Sigmoid colon (tissue), 6 donors: ENCODE measurements at regions not wholly inside any gene's neighbourhood (a gene's known extent, or its start where the extent isn't known, plus 50 kb on each side); places are given as distances from the start of the nearest gene placed in this dataset.
"Not testable (repeated sequence)": the region's sequence is repeated elsewhere in the genome, so short reads cannot be mapped to it uniquely, and the experiment has no call there.

Experiments used
- DNase-seq: peaks from one replicate; pipeline ENCODE4 v3.0.0-alpha.2; 2019
- H3K27ac ChIP-seq, 4 donors: fragments of 200-600 bp; sonication (generic); one replicate each; pipeline ENCODE4 v1.5.1; 2016 to 2019; ENCODE audit warnings: mild to moderate bottlenecking in 1 of 4
- H3K27me3 ChIP-seq, 3 donors: fragments of 200-600 bp; sonication (generic); one replicate each; pipeline ENCODE4 v1.5.1; 2019; ENCODE audit warnings: mild to moderate bottlenecking in 1 of 3
- H3K36me3 ChIP-seq, 4 donors: fragments of 200-600 bp; sonication (generic); one replicate each; pipeline ENCODE4 v1.5.1; 2016 to 2019
- H3K4me1 ChIP-seq, 4 donors: fragments of 200-600 bp; sonication (generic); one replicate each; pipeline ENCODE4 v1.5.1; 2017 to 2019
- H3K4me3 ChIP-seq, 4 donors: fragments of 200-600 bp; sonication (generic); one replicate each; pipeline ENCODE4 v1.5.1; 2017 to 2019; ENCODE audit warnings: mild to moderate bottlenecking in 2 of 4, moderate library complexity in 1 of 4
- H3K9me3 ChIP-seq, 4 donors: fragments of 200-600 bp in 3 of 4; sonication (generic) in 3 of 4; one replicate each; pipeline versions ENCODE4 v1.5.1 to v1.6.1; 2013 to 2019
- EP300 ChIP-seq, 4 donors: sonication (generic); formaldehyde crosslinking; IDR thresholded peaks; one replicate each; pipeline ENCODE4 v1.6.1; 2017; ENCODE audit warnings: antibody characterized with exemption in 4 of 4
- POLR2A ChIP-seq, 2 donors: fragments of 450-650 bp; IDR thresholded peaks; one replicate each; pipeline ENCODE4 v1.6.1; 2016; ENCODE audit warnings: antibody characterized with exemption in 2 of 2, mild to moderate bottlenecking in 2 of 2, moderate library complexity in 2 of 2
- POLR2AphosphoS5 ChIP-seq, 4 donors: sonication (generic); formaldehyde crosslinking; IDR thresholded peaks; one replicate each; pipeline ENCODE4 v1.6.1; 2017; ENCODE audit warnings: antibody characterized with exemption in 4 of 4
- WGBS, 2 donors: extraction: QIAGEN DNeasy Blood & Tissue Kit; methylation state at CpG; one replicate each; pipeline ENCODE4 v1.1.7; 2013; 5-methylcytosine and 5-hydroxymethylcytosine counted together
- intact Hi-C: fragments of 100-400 bp; cut with DNase I; formaldehyde crosslinking; loops from one replicate; pipeline ENCODE4 v1.15.1; 2023
- TF ChIP-seq, protein P1 (sequence below), 4 experiments: fragments of 450-650 bp in 3 of 4; fragments of 200-600 bp in 1 of 4; IDR thresholded peaks; one replicate each; pipeline ENCODE4 v1.5.1; 2016 to 2019; ENCODE audit warnings: antibody characterized with exemption in 4 of 4, mild to moderate bottlenecking in 3 of 4, moderate library complexity in 2 of 4
- donor health status: healthy with polysubstance abuse.
- donor health status: healthy.

DNA sequence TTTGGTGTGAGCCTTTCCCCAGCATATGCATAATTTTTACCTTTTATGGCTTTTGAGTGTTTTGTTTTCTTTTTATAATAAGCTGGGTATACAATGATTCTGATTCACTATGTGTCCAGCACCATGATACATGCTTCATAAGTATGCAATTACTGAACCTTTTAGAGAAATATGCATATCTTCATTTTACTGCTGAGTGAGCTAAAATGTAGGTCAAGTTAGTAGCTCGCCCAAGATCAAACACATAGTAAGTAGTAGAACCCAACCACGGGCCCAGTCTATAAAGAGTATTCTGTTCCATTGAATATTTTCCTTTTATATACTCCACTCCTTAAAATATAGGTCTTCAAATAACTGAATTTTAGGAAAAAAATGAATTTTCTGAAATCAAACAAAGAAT is 362.4 kb upstream of the HTR2C start:
- Histone ChIP-seq H3K27me3 (no peaks in the 10 kb centered on the region), H3K9me3 (no peaks in the 10 kb centered on the region), H3K4me3 (no peak overlapping the region), H3K4me1 (no peaks in the 10 kb centered on the region), H3K36me3 (no peaks in the 10 kb centered on the region), H3K27ac (no peak overlapping the region)
- no peak for DNase-seq
- TF ChIP-seq, protein P1, sequence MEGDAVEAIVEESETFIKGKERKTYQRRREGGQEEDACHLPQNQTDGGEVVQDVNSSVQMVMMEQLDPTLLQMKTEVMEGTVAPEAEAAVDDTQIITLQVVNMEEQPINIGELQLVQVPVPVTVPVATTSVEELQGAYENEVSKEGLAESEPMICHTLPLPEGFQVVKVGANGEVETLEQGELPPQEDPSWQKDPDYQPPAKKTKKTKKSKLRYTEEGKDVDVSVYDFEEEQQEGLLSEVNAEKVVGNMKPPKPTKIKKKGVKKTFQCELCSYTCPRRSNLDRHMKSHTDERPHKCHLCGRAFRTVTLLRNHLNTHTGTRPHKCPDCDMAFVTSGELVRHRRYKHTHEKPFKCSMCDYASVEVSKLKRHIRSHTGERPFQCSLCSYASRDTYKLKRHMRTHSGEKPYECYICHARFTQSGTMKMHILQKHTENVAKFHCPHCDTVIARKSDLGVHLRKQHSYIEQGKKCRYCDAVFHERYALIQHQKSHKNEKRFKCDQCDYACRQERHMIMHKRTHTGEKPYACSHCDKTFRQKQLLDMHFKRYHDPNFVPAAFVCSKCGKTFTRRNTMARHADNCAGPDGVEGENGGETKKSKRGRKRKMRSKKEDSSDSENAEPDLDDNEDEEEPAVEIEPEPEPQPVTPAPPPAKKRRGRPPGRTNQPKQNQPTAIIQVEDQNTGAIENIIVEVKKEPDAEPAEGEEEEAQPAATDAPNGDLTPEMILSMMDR (IDR thresholded peaks at IDR 0.05): no peak
- TF ChIP-seq EP300 (IDR thresholded peaks at IDR 0.05) (no peak), POLR2AphosphoS5 (IDR thresholded peaks at IDR 0.05) (no peak), POLR2A (IDR thresholded peaks at IDR 0.05) (no peak)
- intact Hi-C loops: no loop called here
- WGBS, 2 donors: 87 to 88% methylated on average over 2 of the region's 2 CpGs

DNA sequence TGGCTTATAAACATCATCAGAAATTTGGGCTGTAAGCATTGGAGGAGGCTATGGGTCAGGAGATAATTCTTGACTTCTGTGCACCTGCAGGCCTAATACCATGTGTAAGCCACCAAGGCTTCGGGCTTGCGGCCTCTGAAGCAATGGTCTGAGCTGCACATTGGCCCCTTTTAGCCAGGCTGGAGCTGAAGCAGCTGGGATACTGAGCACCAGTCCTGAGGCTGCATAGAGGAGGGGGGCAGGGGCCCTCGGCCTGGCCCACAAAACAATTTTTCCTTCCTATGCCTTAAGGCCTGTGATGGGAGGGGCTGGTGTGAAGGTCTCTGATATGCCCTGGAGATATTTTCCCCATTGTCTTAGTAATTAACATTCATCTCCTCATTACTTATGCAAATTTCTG is 373.0 kb upstream of the HTR2C start:
- H3K36me3 ChIP-seq: no peaks in the 10 kb centered on the region
- H3K27ac ChIP-seq: no peak overlapping the region
- 92 to 97% methylated on average over 3 of the region's 3 CpGs for WGBS, 2 donors
- DNase-seq: no peak
- H3K4me1 ChIP-seq: no peaks in the 10 kb centered on the region
- intact Hi-C loops: no loop called here
- H3K4me3 ChIP-seq: no peak overlapping the region
- H3K9me3 ChIP-seq: no peaks in the 10 kb centered on the region
- no peaks in the 10 kb centered on the region for H3K27me3 ChIP-seq
- TF ChIP-seq, protein P1 (IDR thresholded peaks at IDR 0.05): no peak
- TF ChIP-seq EP300 (IDR thresholded peaks at IDR 0.05) (no peak), POLR2AphosphoS5 (IDR thresholded peaks at IDR 0.05) (no peak), POLR2A (IDR thresholded peaks at IDR 0.05) (no peak)

DNA sequence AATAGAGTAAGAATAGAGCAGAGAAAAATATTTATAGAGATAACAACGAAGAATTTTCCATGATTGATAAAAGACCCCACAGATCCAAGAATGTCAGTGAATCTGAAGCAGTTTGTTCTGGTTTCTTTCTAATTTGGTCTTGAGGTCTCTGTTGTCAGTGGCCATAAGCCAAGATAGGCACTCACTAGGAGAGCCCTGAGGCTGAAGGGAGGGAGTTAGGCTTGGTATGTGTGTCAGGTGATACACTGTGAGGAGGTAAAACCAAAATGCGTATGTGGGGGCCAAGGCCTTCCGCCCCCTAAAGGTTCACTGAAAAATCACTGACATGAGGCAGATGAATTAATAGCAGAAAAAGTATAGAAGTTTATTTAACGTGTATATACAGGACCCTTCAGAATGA is 382.3 kb upstream of the HTR2C start:
- Histone ChIP-seq H3K36me3 (no peaks in the 10 kb centered on the region), H3K27ac (no peak overlapping the region), H3K4me3 (no peak overlapping the region), H3K9me3 (no peaks in the 10 kb centered on the region), H3K27me3 (no peaks in the 10 kb centered on the region), H3K4me1 (no peaks in the 10 kb centered on the region)
- no peak for TF ChIP-seq POLR2AphosphoS5 (IDR thresholded peaks at IDR 0.05)
- TF ChIP-seq POLR2A (IDR thresholded peaks at IDR 0.05): no peak
- intact Hi-C loops: no loop called here
- DNase-seq: no peak
- 84 to 86% methylated on average over 4 of the region's 4 CpGs for WGBS, 2 donors

DNA sequence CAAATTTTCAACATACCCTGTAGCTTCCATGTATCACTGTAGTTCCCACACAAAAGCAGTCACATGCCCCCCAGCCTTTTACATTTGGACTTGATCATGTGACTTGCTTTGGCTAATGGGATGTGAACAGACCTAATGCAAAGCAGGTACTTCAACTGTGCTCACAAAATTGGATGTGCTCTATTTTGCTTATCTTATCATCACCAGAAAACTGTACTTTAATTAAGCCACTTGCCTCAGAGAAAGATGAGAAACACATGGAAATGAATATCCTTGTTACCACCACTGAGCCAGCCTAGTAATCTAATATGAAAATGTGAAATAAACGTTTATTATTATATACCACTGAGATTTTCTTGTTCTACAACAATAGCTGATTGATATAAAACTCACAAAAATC is 402.7 kb upstream of the HTR2C start:
- no peaks in the 10 kb centered on the region for H3K4me1 ChIP-seq

DNA sequence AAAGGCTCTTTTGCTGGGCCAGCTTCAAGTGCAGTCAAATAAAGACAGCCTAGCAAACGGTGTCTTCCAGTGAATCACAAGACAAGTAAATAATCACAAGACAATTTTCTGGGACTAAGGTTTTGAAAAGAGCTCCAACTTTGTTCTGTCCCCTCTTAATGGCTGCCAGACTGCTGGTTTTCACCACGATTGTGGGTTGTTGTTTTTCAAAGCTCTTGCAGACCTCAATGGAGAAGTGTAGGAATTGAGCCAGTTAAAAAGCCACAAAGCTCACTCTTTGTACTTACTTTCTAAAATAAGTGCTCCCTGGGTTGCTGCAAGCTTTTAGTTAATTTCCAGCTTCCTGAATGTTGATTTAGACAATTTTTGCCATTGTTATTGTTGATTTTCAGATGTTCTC is 405.8 kb upstream of the HTR2C start:
- TF ChIP-seq, protein P1 (IDR thresholded peaks at IDR 0.05): no peak
- no peak for TF ChIP-seq EP300 (IDR thresholded peaks at IDR 0.05)
- TF ChIP-seq POLR2A (IDR thresholded peaks at IDR 0.05): no peak
- TF ChIP-seq POLR2AphosphoS5 (IDR thresholded peaks at IDR 0.05): no peak
- Histone ChIP-seq H3K9me3 (no peaks in the 10 kb centered on the region), H3K27me3 (no peaks in the 10 kb centered on the region), H3K4me3 (no peak overlapping the region), H3K36me3 (no peaks in the 10 kb centered on the region), H3K27ac (no peak overlapping the region), H3K4me1 (no peaks in the 10 kb centered on the region)
- WGBS, 2 donors: 13 to 30% methylated on average over 2 of the region's 2 CpGs
- no peak for DNase-seq
- intact Hi-C loops: no loop called here

More for the DNA sequence above, 402.7 kb upstream of the HTR2C start:
- H3K27me3 ChIP-seq: no peaks in the 10 kb centered on the region
- WGBS, 2 donors: 64 to 84% methylated on average over 1 of the region's 1 CpG
- DNase-seq: no peak
- intact Hi-C loops: no loop called here
- no peak overlapping the region for H3K27ac ChIP-seq
- TF ChIP-seq EP300 (IDR thresholded peaks at IDR 0.05) (no peak), POLR2AphosphoS5 (IDR thresholded peaks at IDR 0.05) (no peak), POLR2A (IDR thresholded peaks at IDR 0.05) (no peak)
- TF ChIP-seq, protein P1 (IDR thresholded peaks at IDR 0.05): no peak
- no peaks in the 10 kb centered on the region for H3K36me3 ChIP-seq
- H3K9me3 ChIP-seq: no peaks in the 10 kb centered on the region
- H3K4me3 ChIP-seq: no peak overlapping the region

DNA sequence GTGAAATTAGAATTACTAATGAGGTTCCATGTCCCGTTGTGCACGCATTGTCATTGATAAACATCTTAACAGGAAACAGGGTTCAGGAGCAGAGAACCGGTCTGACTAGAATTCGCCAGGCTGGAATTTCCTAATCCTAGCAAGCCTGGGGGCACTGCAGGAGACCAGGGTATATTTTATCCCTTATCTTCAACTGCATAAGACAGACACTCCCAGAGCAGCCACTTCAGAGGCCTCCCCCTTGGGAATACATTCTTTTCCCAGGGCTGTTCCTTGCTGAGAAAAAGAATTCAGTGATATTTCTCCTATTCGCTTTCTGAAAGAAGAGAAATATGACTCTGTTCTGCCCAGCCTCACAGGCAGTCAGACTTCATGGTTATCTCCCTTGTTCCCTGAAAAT is 416.6 kb upstream of the HTR2C start:
- H3K4me1 ChIP-seq, H3K27ac ChIP-seq, H3K4me3 ChIP-seq, DNase-seq, H3K27me3 ChIP-seq, intact Hi-C loops, H3K36me3 ChIP-seq, H3K9me3 ChIP-seq: not testable (repeated sequence)
- 57 to 93% methylated on average over 5 of the region's 5 CpGs for WGBS, 2 donors
